Heart left ventricle (tissue), 13 donors: ENCODE measurements at regions not wholly inside any gene's neighbourhood (a gene's known extent, or its start where the extent isn't known, plus 50 kb on each side); places are given as distances from the start of the nearest gene placed in this dataset.

ENCODE experiments used
- POLR2A ChIP-seq, 2 donors: fragments of 450-650 bp; IDR thresholded peaks; one replicate each; pipeline ENCODE4 v1.6.1; 2017; ENCODE audit warnings: antibody characterized with exemption in 2 of 2, mild to moderate bottlenecking in 2 of 2, moderate library complexity in 2 of 2
- TF ChIP-seq, protein P1 (sequence below), 12 donors: fragments of 200-600 bp; sonication (generic) in 4 of 12; IDR thresholded peaks; one replicate each; pipeline versions ENCODE4 v1.5.0 to v1.8.0; 2018 to 2022; ENCODE audit warnings: antibody characterized with exemption in 12 of 12, mild to moderate bottlenecking in 5 of 12
- donor health status: ischemic (EF 13 %, LVEDD 7.1; RV severe dilation, severe dysfunction).
- donor health status: DM: no; HTN: yes; CAD: no.
- donor health status: DM: no; HTN: no; CAD: no.
- donor health status: ischemic (EF 25% LVEDD 6.9; RV normal size, moderate dysfunction).
- donor health status: ischemic (EF 25% LVEDD 5.7; RV mildly dilated, moderate dysfunction).
- donor health status: ischemic (EF 35%, LVEDD 5.7; RV mildly dilated, moderate dysfunction).
- donor health status: nonischemic (EF 11% LVEDD 7.7; RV severe dilation, severe dysfunction).
- donor health status: DM: yes; HTN: yes; CAD: no.
- donor health status: PGD.
- donor health status: ischemic (EF 29% LVEDD 5.4; RV normal size, mild dysfunction).
- donor health status: nonischemic (EF 23%, LVEDD 6.1; RV moderate dilation, normal function).

GRCh38 chr13:103142151-103142550, 75.9 kb upstream of the SLC10A2 start:
- TF ChIP-seq, protein P1, sequence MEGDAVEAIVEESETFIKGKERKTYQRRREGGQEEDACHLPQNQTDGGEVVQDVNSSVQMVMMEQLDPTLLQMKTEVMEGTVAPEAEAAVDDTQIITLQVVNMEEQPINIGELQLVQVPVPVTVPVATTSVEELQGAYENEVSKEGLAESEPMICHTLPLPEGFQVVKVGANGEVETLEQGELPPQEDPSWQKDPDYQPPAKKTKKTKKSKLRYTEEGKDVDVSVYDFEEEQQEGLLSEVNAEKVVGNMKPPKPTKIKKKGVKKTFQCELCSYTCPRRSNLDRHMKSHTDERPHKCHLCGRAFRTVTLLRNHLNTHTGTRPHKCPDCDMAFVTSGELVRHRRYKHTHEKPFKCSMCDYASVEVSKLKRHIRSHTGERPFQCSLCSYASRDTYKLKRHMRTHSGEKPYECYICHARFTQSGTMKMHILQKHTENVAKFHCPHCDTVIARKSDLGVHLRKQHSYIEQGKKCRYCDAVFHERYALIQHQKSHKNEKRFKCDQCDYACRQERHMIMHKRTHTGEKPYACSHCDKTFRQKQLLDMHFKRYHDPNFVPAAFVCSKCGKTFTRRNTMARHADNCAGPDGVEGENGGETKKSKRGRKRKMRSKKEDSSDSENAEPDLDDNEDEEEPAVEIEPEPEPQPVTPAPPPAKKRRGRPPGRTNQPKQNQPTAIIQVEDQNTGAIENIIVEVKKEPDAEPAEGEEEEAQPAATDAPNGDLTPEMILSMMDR (IDR thresholded peaks at IDR 0.05): no peak
- no peak for TF ChIP-seq POLR2A (IDR thresholded peaks at IDR 0.05)
